ENCODE measurements at regions not wholly inside any gene's neighbourhood (a gene's known extent, or its start where the extent isn't known, plus 50 kb on each side); places are given as distances from the start of the nearest gene placed in this dataset.

DNA sequence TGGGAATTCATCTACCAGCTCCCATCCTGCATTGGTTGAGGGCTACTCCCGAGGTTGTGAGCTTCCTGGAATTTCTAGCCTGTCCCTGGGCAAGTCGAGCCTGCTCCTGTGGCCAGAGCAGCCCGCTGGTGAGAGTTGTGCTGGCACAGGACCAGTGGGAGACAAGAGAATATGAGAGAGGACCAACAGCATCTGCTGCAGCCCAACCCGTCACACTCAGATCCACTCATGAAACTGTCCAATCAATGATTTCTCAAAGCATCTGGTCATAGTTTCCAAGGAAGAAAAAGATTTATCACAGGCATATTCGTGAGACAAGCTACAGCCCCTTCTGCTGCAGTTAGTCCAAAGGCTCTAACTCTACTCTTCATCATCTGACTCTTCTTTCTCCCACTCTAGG lies 64.4 kb upstream of the RAI14 start:
- TF ChIP-seq GATA2 (IDR thresholded peaks at IDR 0.05; ENCODE audit: low read depth, low read length) (no peak), GATA3 (IDR thresholded peaks at IDR 0.05; ENCODE audit: low read depth, low read length) (no peak)

DNA sequence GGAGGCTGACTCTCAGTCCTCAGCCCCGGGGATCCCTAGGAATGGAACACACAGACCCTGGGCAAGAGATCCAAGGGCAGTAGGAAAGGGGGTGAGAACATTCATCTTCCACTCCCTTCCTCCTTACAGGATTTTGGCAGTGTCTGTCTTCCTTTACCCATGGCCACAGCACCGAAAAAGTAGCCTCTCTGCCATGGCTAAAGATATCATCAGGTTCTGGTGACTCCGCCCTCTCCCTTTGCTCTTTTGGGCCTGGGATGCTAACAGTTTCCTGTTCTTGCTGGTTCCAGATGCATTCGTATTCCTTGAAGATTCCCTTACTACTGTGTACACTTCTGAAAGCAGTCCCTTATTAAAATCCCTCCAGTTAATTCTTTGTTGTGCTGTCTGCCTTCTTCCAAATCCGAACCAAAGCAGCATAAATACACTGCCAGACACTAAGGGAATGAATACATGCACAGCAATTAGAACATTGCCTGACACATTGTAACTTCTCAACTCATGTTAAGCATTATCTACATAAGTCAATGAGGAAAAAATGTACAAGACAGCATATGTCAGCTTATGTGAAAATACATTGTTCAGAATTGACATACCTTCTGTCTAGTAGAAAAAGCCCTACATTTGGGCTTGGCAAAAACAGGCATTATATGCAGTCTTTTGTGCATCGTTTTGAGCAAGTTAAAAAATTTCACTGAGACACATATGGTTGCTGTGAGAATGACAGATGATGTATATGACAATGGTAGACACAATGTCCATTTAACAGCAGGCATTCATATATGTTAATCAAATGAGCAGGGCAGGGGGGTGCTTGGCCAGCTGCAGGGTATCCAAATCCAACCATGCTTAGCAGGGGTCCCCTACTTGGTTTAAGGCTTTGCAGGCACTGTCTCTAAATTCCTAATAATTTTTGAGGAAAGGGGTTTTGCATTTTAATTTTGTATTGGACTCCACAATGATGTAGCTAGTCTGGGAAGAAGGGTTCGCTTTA lies 58.8 kb upstream of the RAI14 start:
- no peak for TF ChIP-seq GATA3 (IDR thresholded peaks at IDR 0.05; ENCODE audit: low read depth, low read length)
- no peak for TF ChIP-seq GATA2 (IDR thresholded peaks at IDR 0.05; ENCODE audit: low read depth, low read length)

DNA sequence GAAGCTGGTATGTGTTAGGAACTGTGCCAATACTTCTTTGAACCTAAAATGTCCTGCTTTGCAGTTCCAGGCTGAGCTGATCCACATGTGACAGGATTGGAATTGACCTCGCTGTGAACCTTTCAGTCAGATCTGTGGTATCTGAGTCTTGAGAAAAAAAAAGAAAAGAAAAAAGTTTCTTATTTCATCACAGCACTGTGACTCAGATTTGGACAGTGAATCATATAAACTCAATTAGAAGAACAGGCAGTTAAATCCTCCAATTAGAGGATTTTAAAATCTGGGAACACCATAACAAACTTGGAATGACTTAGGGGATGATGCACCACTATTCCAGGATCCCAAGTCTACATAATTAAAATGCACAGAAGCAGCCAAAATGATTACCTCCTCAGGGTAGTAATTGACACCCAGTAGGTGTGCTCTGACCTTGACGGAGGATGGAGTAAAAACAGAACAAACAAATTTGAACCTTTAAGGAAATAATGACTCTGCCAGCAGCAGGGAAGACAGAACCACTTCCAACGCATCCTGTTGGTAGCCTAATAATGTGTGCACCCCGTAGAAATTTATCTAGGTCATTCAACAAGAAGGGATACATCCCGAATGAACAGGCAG lies 57.8 kb upstream of the RAI14 start:
- TF ChIP-seq GATA3 (IDR thresholded peaks at IDR 0.05; ENCODE audit: low read depth, low read length) (no peak), GATA2 (IDR thresholded peaks at IDR 0.05; ENCODE audit: low read depth, low read length) (no peak)

DNA sequence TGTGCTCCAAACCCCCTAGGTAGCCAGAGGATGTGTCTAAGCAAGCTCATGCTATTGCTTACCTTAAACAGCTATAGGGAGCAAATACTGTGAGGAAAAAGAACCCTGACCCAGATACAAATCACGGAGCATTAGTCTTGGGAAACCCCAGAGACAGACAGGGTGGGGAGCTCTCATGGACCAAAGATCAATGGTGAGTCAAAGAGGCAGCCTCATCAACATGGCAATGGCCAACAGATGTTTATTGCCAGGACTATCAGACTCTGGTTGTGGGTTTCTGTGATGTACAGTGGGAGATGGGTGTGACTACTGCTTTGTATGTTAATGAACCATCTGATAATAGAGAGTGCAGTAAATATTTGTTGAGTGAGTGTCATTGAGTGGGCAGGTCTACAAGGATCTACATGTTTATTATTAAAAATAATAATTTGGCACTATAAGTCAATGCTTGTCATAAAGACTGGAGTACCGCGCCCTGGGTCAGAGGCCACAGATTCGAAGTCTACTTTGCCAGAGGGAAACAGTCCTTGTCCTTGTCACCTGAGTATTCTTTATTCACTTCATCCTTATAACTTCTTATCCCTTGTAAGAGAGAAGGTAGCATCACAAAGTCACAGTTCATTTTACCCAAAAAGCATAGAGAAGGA lies 56.5 kb upstream of the RAI14 start:
- TF ChIP-seq GATA2 (IDR thresholded peaks at IDR 0.05; ENCODE audit: low read depth, low read length) = no peak
- no peak for TF ChIP-seq GATA3 (IDR thresholded peaks at IDR 0.05; ENCODE audit: low read depth, low read length)

DNA sequence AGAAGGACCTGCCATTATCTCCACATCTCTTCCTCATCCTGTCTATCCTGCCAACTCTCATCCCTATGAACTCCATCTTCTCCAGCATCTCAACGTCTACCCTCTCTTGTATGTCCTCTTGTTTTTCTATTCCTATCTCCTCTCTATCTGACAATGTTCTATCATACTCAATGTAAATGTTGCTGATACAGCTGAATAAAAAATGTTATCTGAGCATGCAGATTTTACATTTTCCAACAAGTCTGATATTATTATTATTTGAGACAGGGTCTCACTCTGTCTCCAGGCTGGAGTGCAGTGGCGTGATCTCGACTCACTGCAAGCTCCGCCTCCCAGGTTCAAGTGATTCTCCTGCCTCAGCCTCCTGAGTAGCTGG lies 56.0 kb upstream of the RAI14 start:
- TF ChIP-seq GATA3 (IDR thresholded peaks at IDR 0.05; ENCODE audit: low read depth, low read length) (no peak), GATA2 (IDR thresholded peaks at IDR 0.05; ENCODE audit: low read depth, low read length) (no peak)

DNA sequence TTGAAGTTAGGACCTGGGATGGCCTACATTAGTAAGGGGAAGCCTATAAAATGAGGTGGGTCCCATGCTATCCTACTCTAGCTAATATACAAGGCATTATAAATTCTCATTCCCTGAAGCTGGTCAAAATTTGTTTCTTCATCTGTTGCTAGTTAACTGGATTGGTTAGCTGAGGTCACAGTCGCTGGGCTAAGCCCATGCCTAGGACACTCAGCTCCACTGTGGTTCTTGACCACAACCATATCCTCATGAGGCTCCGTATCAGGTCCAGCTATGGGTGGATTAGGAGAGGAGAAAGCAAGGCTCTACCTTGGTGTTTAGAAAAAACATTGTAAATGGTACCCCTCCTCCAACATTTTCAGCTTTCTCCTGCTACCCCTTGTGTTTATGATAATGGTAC lies 52.8 kb upstream of the RAI14 start:
- TF ChIP-seq GATA2 (IDR thresholded peaks at IDR 0.05; ENCODE audit: low read depth, low read length) = no peak
- TF ChIP-seq GATA3 (IDR thresholded peaks at IDR 0.05; ENCODE audit: low read depth, low read length) = no peak

DNA sequence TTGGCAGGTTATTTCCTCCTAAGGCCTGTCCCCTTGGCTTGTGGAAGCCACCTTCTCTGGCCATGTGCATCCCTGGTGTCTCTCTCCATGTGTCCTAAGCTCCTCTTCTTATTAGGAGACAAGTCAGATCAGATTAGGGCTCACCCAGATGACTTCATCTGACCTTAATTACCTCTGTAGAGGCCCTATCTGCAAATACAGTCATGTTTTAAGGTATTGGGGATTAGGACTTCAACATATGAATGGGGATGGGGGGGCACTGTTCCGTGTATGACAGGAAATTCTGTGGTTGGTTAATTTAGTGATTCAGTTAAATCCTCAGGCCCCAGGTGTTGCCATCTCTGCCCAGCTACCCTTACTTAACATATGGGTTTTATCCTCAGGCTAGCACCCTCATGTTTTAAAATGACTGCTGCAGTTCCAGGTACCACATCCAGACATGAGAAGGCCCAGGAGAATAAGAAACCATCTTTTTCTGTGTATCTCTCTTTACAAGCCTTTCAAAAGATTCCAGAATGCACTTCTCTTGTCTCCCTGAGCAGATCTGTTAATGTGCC lies 51.9 kb upstream of the RAI14 start:
- TF ChIP-seq GATA2 (IDR thresholded peaks at IDR 0.05; ENCODE audit: low read depth, low read length) (no peak), GATA3 (IDR thresholded peaks at IDR 0.05; ENCODE audit: low read depth, low read length) (no peak)

DNA sequence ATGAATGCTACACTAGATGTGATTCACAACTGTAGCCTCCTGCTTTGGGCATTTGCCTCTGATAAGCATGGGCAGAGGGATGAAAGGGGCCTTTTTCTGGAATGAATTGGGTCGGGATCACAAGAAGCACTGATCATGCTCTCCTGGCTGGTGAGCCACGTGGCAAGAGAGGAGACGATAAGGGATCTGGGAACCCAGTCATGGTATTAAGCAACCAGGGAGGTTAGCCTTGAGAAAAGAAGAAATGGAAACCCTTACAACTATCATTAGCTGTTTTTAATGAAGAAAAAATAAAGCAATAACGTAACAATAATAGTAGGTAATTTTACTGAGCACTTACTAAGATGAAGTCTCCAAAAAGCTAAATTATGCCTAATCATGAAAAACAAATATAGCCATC lies 50.0 kb upstream of the RAI14 start:
- TF ChIP-seq GATA3 (IDR thresholded peaks at IDR 0.05; ENCODE audit: low read depth, low read length) (no peak), GATA2 (IDR thresholded peaks at IDR 0.05; ENCODE audit: low read depth, low read length) (no peak)

All from SH-SY5Y (cell line).